Stomach smooth muscle (tissue), 2 donors: ENCODE measurements at regions not wholly inside any gene's neighbourhood (a gene's known extent, or its start where the extent isn't known, plus 50 kb on each side); places are given as distances from the start of the nearest gene placed in this dataset.
"Not testable (repeated sequence)": the region's sequence is repeated elsewhere in the genome, so short reads cannot be mapped to it uniquely, and the experiment has no call there.

Experiments
- H3K27ac ChIP-seq: one replicate; pipeline ENCODE4 v1.7.0; 2013; ENCODE audit warnings: mild to moderate bottlenecking, low read length, inconsistent platforms
- H3K27me3 ChIP-seq, 2 donors: one replicate each; pipeline ENCODE4 v1.7.0; 2013; ENCODE audit warnings: low read length in 2 of 2; ENCODE audit not compliant: insufficient read depth in 2 of 2, control insufficient read depth in 1 of 2
- H3K36me3 ChIP-seq, 2 donors: one replicate each; pipeline ENCODE4 v1.7.0; 2013; ENCODE audit warnings: low read length in 2 of 2; ENCODE audit not compliant: control insufficient read depth in 2 of 2, insufficient read depth in 2 of 2
- H3K4me1 ChIP-seq: one replicate; pipeline ENCODE4 v1.7.0; 2013; ENCODE audit warnings: low read length; ENCODE audit not compliant: control insufficient read depth, insufficient read depth
- H3K4me3 ChIP-seq, 2 donors: one replicate each; pipeline ENCODE4 v1.7.0; 2013; ENCODE audit warnings: low read length in 2 of 2
- H3K9ac ChIP-seq, 2 donors: one replicate each; pipeline ENCODE4 v1.7.0; 2013; ENCODE audit warnings: low read length in 2 of 2, mild to moderate bottlenecking in 1 of 2
- H3K9me3 ChIP-seq, 2 donors: one replicate each; pipeline ENCODE4 v1.7.0; 2013; ENCODE audit warnings: low read length in 2 of 2; ENCODE audit not compliant: control insufficient read depth in 2 of 2
- donor health status: healthy.
- donor health status: Pancreatic carcinoma.

- no peak overlapping the region for H3K27ac ChIP-seq
- no peaks in the 10 kb centered on the region for H3K27me3 ChIP-seq
- H3K36me3 ChIP-seq = no peaks in the 10 kb centered on the region
- H3K4me1 ChIP-seq = no peaks in the 10 kb centered on the region
- no peak overlapping the region for H3K4me3 ChIP-seq
- no peak overlapping the region for H3K9ac ChIP-seq
- H3K9me3 ChIP-seq = no peaks in the 10 kb centered on the region
Measured at GRCh38 chr5:88045931-88046461, 222.6 kb downstream of the TMEM161B start.

DNA sequence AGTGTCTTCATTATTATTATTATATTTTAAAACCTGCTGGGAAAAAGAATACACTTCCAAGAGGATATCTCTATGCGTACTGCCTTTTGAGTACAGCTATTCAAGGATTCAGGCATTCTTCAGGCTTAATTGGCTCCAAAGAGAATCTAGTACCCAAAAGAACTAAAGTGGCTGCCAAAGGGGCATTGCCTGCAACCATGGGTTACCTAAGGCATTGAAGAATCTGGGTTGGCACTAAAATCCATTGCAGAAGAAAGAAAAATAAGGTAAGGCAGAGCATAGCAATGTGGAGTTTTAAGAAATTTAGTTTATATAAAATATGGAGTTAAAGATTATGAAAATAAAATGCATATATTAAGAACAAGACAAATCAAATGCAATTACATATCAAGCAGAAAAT lies 223.5 kb downstream of the TMEM161B start:
- Histone ChIP-seq H3K36me3 (no peaks in the 10 kb centered on the region), H3K4me3 (no peak overlapping the region), H3K27ac (no peak overlapping the region), H3K4me1 (no peaks in the 10 kb centered on the region), H3K27me3 (no peaks in the 10 kb centered on the region), H3K9ac (no peak overlapping the region), H3K9me3 (no peaks in the 10 kb centered on the region)

DNA sequence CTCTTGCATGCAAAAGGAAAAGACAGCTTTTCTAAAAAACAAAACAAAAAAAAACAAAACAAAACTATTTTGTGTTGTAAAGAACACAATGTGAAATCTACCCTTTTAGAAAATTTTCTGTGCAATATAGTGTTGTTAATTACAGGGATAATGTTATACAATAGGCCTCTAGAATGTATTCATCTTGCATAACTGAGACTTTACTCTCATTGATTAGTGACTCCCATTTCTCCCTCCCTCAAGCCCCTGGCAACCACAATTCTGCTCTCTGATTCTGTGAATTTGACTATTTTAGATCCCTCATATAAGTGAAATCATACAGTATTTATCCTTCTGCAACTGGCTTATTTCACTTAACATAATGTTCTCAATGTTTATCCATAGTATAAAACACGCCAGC lies 234.1 kb downstream of the TMEM161B start:
- H3K36me3 ChIP-seq = no peaks in the 10 kb centered on the region
- no peaks in the 10 kb centered on the region for H3K9me3 ChIP-seq
- H3K4me1 ChIP-seq = no peaks in the 10 kb centered on the region
- no peak overlapping the region for H3K9ac ChIP-seq
- no peaks in the 10 kb centered on the region for H3K27me3 ChIP-seq
- H3K4me3 ChIP-seq = no peak overlapping the region
- H3K27ac ChIP-seq = no peak overlapping the region

DNA sequence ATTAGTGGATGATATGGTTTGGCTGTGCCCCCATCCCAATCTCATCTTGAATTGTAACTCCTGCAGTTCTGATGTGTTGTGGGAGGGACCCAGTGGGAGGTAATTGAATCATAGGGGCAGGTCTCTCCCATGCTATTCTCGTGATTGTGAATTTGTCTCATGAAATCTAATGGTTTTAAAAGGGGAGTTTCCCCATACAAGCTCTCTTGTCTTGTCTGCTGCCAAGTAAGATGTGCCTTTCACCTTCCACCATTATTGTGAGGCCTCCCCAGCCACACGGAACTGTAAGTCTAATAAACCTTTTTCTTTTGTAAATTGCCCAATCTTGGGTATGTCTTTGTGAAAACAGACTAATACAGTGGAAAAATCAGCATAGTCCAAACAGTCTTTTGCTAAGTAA lies 235.5 kb downstream of the TMEM161B start:
- Histone ChIP-seq H3K27me3 (no peaks in the 10 kb centered on the region), H3K27ac (no peak overlapping the region), H3K4me3 (no peak overlapping the region), H3K36me3 (no peaks in the 10 kb centered on the region), H3K9me3 (no peaks in the 10 kb centered on the region), H3K9ac (no peak overlapping the region), H3K4me1 (no peaks in the 10 kb centered on the region)

- Histone ChIP-seq H3K4me3 (no peak overlapping the region), H3K27ac (no peak overlapping the region), H3K36me3 (no peaks in the 10 kb centered on the region), H3K4me1 (no peaks in the 10 kb centered on the region), H3K27me3 (no peaks in the 10 kb centered on the region), H3K9ac (no peak overlapping the region), H3K9me3 (no peaks in the 10 kb centered on the region)
Measured at GRCh38 chr5:88029011-88029410, 239.6 kb downstream of the TMEM161B start.

DNA sequence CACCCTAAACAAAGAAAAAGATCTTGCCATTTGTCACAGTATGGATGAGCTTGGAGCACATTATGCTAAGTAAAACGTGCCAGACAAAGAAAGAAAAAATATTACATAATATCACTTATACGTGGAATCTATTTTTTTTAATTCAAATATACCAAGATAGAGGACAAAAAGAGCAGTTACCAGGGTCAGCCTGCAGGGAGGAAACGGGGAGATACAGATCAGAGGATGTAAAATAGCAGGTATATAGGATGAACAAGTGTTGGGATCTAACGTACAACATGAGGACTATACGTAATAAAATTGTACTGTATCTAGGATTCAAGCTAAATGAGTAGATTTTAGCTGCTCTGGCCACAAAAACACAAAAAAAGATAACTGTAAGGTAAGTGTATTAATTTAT lies 247.5 kb downstream of the TMEM161B start:
- Histone ChIP-seq H3K4me3 (no peak overlapping the region), H3K9me3 (no peaks in the 10 kb centered on the region)

DNA sequence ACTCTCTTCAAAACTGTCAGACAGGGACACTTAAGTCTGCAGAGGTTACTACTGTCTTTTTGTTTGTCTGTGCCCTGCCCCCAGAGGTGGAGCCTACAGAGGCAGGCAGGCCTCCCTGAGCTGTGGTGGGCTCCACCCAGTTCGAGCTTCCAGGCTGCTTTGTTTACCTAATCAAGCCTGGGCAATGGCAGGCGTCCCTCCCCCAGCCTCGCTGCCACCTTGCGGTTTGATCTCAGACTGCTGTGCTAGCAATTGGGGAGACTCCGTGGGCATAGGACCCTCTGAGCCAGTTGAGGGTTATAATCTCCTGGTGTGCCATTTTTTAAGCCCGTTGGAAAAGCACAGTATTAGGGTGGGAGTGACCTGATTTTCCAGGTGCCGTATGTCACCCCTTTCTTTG lies 253.7 kb downstream of the TMEM161B start:
- H3K36me3 ChIP-seq, H3K9ac ChIP-seq, H3K4me1 ChIP-seq, H3K27ac ChIP-seq, H3K4me3 ChIP-seq, H3K9me3 ChIP-seq, H3K27me3 ChIP-seq: not testable (repeated sequence)

More for the DNA sequence above, 247.5 kb downstream of the TMEM161B start:
- Histone ChIP-seq H3K9ac (no peak overlapping the region), H3K27ac (no peak overlapping the region), H3K4me1 (no peaks in the 10 kb centered on the region), H3K36me3 (no peaks in the 10 kb centered on the region), H3K27me3 (no peaks in the 10 kb centered on the region)

DNA sequence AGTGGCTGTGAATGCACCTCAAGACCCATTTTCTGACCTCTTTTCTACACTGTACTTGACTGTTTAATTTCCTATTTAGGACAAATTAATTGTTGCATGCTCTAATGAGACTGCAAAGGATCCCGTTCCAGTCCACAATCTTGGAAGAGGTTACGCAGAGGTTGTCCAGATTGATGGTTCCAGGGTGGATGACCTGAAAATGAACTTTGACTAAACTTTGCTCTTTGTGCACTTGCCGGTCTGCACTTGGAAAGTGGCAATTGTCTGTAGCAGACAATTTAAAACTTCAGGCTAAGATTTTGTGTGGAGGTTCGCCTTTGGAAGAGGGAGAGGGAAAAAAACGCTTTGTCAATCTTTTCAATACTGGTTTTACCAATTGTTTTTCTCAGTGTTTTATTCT lies 267.8 kb downstream of the TMEM161B start:
- Histone ChIP-seq H3K27me3 (no peaks in the 10 kb centered on the region), H3K36me3 (no peaks in the 10 kb centered on the region)

GRCh38 chr5:87997662-87998061 lies 271.0 kb downstream of the TMEM161B start:
- Histone ChIP-seq H3K9me3 (no peaks in the 10 kb centered on the region), H3K9ac (no peak overlapping the region), H3K27me3 (no peaks in the 10 kb centered on the region), H3K27ac (no peak overlapping the region), H3K4me1 (no peaks in the 10 kb centered on the region), H3K4me3 (no peak overlapping the region), H3K36me3 (no peaks in the 10 kb centered on the region)

More for the DNA sequence above, 267.8 kb downstream of the TMEM161B start:
- Histone ChIP-seq H3K27ac (no peak overlapping the region), H3K9me3 (no peaks in the 10 kb centered on the region), H3K4me1 (no peaks in the 10 kb centered on the region), H3K4me3 (no peak overlapping the region), H3K9ac (no peak overlapping the region)

DNA sequence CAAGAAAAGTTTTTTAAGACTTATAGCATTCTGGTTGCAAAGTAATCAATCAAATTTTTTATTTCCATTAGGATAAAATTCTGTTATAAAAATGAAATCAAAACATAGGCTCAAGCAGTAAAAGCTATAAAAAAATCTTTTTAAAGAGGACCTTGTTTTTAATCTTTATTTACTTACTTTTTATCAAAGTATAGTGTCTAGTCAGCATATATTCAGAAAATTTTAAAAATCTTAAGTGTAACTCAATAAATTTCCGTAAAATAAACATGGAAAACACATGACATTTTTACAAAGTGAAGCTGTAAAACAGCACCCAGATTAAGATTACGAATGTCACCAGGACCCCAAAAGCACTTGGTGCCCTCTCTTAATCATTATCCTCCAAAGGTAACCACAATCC lies 302.4 kb downstream of the TMEM161B start:
- Histone ChIP-seq H3K27me3 (no peaks in the 10 kb centered on the region), H3K36me3 (no peaks in the 10 kb centered on the region), H3K27ac (no peak overlapping the region), H3K4me1 (no peaks in the 10 kb centered on the region), H3K4me3 (no peak overlapping the region), H3K9ac (no peak overlapping the region), H3K9me3 (no peaks in the 10 kb centered on the region)

- no peaks in the 10 kb centered on the region for H3K36me3 ChIP-seq
- no peak overlapping the region for H3K27ac ChIP-seq
- H3K9ac ChIP-seq = no peak overlapping the region
- no peak overlapping the region for H3K4me3 ChIP-seq
- H3K27me3 ChIP-seq = no peaks in the 10 kb centered on the region
- H3K9me3 ChIP-seq = no peaks in the 10 kb centered on the region
- H3K4me1 ChIP-seq = no peaks in the 10 kb centered on the region
Measured at GRCh38 chr5:87954121-87954520, 314.5 kb downstream of the TMEM161B start.
